ENCODE measurements at regions not wholly inside any gene's neighbourhood (a gene's known extent, or its start where the extent isn't known, plus 50 kb on each side); places are given as distances from the start of the nearest gene placed in this dataset.

DNA sequence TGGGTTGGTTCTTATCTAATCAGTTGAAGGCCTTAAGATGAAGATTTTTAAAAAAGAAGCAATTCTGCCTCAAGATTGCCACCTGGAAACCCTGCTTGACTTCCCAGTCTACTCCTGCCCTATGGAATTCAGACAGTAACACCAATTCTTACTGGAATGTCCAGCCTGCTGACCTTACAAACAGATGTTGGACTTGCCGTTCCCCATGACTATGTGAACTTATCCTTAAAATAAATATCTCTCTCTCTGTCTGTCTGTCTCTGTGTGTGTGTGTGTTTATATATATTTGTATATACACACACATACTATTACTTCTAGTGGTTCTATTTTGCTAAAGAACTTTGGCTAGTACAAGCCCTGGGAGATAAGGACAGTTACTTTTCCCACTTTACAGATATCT is 675.3 kb downstream of the SLC4A3 start:
- DNase-seq, result no peak

- no peak for DNase-seq
Measured at GRCh38 chr2:220309215-220309614, 681.8 kb downstream of the SLC4A3 start.

DNA sequence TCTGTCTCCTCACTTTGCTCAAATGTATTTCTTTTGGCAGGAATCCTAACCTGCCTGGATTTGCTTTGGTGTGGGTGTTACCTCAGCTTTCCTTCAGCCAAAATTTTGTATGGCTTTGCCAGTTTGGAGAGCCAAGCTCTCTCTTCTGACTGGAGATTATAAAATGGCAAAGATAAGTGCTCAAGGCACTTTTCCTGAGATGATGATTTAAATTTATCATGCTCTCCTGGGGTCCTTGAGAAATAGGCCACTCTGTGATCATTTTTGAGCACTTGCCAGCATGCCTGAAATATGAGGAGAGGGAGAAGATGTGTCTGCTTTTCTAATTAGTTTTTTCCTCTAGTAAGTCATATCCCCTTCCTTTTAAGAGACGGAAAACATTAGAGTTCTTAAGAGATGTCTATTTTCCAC is 683.0 kb downstream of the SLC4A3 start:
- DNase-seq, result no peak

- no peak for DNase-seq
Measured at GRCh38 chr2:220315098-220315823, 687.8 kb downstream of the SLC4A3 start.

DNA sequence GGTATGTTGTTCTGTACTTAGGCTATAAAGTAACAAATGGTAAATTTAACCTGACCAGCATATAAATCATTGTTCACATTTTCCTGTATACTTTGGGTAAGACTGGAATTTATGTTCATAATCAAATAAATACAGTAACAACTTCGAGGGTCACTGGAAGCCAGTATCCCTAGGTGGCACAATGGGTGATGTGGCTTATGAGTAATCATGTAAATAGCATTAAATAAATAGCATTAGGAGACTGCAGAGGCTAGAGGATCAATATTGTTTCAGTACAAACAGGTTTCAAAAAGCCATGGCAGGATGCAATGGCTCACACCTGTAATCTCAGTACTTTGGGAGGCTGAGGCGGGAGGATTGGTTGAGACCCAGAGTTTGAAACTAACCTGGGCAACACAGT is 690.6 kb downstream of the SLC4A3 start:
- no peak for DNase-seq

GRCh38 chr2:220318508-220318907 is 691.1 kb downstream of the SLC4A3 start:
- no peak for DNase-seq

GRCh38 chr2:220320326-220320725 is 692.9 kb downstream of the SLC4A3 start:
- DNase-seq, result no peak

DNA sequence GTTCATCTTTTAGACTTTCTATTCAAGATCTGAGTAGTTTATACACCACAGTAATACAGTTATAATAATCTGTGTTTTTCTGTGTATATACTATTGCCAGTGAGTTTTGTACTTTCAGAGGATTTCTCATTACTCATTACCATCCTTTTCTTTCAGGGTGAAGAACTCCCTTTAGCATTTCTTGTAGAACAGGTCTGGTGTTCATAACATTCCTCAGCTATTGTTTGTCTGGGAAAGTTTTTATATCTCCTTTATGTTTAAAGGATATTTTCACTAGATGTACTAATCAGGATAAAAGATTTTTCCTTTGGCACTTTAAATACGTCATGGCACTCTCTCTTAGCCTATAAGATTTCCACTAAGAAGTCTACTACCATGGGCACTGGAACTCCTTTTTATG is 705.5 kb downstream of the SLC4A3 start:
- DNase-seq, result no peak

- DNase-seq, result no peak
Measured at GRCh38 chr2:220334210-220334609, 706.8 kb downstream of the SLC4A3 start.

DNA sequence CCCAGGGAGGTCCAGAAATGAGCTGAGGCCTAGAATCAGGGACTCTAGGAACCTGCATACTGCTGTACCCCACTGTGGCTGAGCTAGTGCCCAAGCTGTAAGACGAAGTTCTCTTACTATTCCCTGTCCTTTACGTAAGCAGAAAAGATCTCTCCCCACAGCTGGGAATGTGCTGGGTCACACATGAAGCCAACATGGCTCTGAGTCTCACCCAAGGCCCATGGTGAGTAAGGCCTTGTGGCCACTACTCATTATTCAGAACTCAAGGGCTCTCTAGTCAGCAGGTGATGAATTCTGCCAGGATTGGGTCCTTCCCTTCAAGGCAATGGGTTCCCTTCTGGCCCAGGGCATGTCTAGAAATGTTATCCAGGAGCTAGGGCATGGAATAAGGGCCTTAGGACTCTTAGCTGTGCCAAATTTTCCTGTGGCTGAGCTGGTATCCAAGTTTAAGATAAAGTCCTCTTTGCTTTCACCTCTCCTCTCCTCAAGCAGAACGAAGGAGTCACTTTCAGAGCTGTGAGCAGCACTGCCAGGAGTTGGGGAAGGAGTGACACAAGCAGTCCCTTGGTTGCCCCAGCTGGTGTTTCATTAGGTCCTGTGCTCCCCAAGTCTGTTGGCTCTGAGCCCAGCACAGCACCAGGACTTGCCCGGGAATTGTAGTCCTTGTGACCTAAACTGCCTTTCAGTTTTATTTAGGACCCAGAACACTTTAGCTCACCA is 707.6 kb downstream of the SLC4A3 start:
- no peak for DNase-seq

GRCh38 chr2:220335591-220335915 is 708.1 kb downstream of the SLC4A3 start:
- no peak for DNase-seq

DNA sequence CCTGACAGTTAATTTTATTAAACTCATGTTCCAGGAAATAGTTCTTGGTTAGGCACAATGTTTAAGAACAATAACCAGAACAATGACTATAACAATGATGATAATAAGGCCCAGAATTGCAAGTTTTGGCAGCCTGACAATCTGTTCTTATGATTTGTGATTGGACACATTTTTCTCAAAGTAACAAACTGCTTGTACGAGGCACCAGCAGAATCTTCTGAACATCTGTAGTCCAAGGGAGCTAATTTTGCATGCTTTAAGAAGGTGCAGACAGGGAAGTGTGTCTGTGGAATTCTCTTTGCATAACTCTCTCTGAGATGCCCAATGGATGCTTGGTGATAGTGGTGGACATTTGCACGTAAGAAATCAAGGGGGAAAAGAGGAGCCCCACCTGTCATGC is 709.3 kb downstream of the SLC4A3 start:
- DNase-seq, result no peak

GRCh38 chr2:220337611-220338440 is 710.4 kb downstream of the SLC4A3 start:
- DNase-seq, result no peak

GRCh38 chr2:220341014-220341413 is 713.6 kb downstream of the SLC4A3 start:
- DNase-seq, result no peak

GRCh38 chr2:220346919-220347318 is 719.5 kb downstream of the SLC4A3 start:
- no peak for DNase-seq

DNA sequence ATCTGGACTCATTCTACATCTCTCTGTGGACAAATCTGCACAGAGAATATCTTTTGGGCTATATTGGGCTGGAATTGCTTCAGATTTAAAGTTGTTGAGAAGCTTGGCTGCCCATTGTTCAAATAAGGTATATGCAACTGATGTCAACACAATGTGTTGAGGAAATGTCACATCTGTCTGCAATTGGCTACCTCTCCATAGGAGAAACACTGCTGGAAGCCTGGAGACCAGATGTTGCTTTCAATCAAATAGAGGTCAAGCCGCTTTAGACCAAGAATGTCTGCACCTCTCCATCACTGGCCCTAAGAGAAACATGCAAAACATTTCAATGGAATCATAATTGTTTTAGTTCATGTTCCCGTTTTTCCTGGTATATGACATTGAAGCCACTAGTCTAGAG is 720.2 kb downstream of the SLC4A3 start:
- DNase-seq, result no peak

- DNase-seq, result no peak
Measured at GRCh38 chr2:220348206-220348605, 720.8 kb downstream of the SLC4A3 start.

DNA sequence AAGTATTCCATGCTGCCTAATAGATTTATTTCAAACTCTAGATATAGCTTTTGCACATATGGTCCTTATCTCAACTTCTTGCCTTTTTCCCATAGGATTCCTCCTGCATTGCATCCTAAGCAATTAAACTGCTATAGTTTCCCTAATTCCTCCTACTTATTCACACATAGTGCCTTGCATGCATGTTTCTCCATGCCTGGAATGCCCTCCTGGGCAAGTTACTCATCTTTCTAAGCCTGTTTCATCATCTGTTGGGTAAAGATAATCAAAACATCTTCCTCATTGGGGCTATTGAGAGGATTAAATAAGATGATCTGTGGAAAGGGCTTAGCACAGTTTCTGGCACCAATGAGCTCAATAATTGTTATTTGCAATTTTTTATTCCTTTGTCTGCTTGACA is 726.5 kb downstream of the SLC4A3 start:
- no peak for DNase-seq

DNA sequence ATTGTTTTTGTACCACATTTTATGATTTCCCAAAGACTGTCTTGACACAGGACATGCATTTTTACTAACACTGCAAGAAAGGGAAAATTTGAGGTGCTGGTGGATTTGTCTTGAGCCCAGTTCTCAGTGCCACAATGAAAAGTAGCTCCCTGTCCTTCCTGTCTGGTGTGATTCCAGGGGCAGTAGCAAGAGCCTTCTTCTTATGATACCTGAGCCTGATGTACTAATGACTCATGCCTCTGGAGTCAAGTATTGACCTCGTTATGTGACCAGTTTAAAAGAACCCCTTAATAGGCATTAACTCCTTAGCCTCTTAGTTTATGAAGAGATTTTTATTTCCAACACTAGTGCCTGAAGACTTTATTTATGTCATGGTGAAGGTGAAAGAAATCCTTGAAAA is 728.6 kb downstream of the SLC4A3 start:
- no peak for DNase-seq

DNA sequence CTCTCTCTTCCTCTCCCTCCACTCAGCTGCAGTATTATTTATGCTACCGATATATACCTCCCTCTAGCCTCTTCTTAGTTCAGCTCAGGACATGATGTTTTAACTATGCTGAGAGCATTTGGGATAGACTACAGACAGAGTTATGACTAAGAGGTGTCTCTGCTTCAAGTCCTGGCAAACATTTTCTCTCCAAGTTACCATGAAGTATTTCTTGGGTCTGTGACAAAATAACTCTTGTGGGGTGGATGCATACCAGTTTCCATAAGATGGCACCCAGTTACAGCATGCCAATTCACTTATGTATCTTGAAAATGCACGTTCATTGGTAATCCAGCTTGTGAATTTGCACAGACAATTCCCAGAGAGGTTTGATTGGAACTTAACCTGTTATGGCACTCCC is 737.6 kb downstream of the SLC4A3 start:
- no peak for DNase-seq

- DNase-seq, result no peak
Measured at GRCh38 chr2:220366765-220367164, 739.3 kb downstream of the SLC4A3 start.

- no peak for DNase-seq
Measured at GRCh38 chr2:220370764-220371163, 743.3 kb downstream of the SLC4A3 start.

DNA sequence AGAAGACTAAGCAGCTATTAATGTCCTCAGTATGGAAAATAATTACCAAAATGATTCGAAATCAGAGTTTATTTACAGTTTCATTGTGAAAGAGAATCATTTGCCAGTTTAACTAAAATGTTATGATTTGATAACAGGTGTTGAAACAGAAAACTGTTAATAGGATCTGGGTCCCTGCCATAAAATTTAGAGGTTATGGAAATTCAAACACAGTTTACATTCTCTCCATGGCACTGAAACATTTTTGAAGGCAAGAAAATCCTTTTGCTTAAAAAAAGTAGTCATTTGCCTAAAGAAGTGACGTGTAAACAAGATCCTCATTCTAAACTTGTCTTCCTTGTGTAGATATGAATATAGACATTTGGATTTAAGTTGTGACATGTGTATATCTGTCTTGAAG is 743.8 kb downstream of the SLC4A3 start:
- DNase-seq, result no peak

GRCh38 chr2:220373878-220374277 is 746.4 kb downstream of the SLC4A3 start:
- DNase-seq, result no peak
